ENCODE measurements at regions not wholly inside any gene's neighbourhood (a gene's known extent, or its start where the extent isn't known, plus 50 kb on each side); places are given as distances from the start of the nearest gene placed in this dataset.

DNA sequence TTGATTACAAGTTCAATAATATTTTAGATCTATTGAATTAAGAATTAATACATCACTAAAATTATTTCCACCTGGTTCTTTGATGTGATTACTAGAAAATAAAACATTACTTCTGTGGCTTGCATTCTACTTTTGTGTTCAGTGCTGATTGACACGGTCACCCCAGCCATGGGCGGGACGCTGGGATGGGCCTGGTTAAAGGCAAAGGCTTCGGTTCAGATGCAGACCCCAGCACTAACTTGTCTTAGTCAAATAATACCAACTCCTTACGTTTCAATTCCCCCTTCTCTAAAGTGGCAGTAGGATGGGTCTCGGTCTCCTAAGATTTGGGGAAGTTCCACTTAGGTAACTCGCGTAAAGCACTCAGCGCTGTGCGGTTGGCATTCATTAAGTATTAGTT is 144.9 kb downstream of the URI1 start:
- Mint-ChIP-seq H3K36me3 (ENCODE audit: low read depth, unreplicated experiment) (no peaks in the 10 kb centered on the region), H3K9me3 (ENCODE audit: unreplicated experiment) (no peaks in the 10 kb centered on the region), H3K4me3 (ENCODE audit: unreplicated experiment) (no peak overlapping the region), H3K4me1 (ENCODE audit: unreplicated experiment) (peaks cover 8% of the 10 kb centered on the region), H3K27ac (ENCODE audit: unreplicated experiment) (no peak overlapping the region), H3K27me3 (ENCODE audit: unreplicated experiment) (peaks cover 10% of the 10 kb centered on the region)
- no peak for DNase-seq (ENCODE audit: low spot score)
- TF ChIP-seq, protein P1, sequence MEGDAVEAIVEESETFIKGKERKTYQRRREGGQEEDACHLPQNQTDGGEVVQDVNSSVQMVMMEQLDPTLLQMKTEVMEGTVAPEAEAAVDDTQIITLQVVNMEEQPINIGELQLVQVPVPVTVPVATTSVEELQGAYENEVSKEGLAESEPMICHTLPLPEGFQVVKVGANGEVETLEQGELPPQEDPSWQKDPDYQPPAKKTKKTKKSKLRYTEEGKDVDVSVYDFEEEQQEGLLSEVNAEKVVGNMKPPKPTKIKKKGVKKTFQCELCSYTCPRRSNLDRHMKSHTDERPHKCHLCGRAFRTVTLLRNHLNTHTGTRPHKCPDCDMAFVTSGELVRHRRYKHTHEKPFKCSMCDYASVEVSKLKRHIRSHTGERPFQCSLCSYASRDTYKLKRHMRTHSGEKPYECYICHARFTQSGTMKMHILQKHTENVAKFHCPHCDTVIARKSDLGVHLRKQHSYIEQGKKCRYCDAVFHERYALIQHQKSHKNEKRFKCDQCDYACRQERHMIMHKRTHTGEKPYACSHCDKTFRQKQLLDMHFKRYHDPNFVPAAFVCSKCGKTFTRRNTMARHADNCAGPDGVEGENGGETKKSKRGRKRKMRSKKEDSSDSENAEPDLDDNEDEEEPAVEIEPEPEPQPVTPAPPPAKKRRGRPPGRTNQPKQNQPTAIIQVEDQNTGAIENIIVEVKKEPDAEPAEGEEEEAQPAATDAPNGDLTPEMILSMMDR (IDR thresholded peaks at IDR 0.05; ENCODE audit: unreplicated experiment): no peak

DNA sequence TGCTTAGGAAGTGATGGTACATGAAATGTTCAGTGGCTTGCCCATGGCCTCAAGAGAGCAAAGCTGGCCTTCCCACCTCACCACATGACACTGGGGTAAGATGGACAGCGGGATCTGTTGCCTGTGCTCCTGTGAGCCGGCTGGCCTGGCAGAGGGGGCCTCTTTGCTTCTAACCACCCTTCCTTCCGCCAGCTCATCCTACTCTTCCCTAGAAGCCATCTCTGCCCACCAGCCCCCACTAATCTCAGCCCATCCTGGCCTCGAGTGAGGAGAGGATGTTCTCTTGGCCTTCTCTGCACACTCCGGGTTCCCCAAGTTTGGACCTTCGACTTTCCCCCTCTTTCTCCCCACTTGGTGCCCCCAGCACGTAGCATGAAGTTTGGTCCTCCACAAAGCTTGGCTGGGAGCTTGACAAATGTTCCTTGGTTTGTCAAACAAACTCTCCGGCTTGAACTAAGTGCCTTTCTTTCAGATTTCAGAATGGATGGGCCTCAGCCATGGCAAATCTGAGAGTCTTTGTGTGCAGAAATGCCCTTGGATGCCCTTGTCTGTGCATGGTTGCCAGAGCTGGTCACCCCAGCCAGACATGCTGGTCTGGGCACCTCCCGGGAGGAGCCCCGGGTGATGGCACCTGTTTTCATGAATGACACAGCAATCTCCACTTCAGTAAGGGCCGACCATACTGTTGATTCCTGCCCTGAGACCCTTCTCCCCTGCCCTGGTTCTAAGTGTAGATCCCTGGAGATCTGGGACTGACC is 145.5 kb downstream of the URI1 start:
- Mint-ChIP-seq H3K27ac (ENCODE audit: unreplicated experiment) (no peak overlapping the region), H3K27me3 (ENCODE audit: unreplicated experiment) (peaks cover 5% of the 10 kb centered on the region), H3K4me1 (ENCODE audit: unreplicated experiment) (peaks cover 8% of the 10 kb centered on the region), H3K9me3 (ENCODE audit: unreplicated experiment) (no peaks in the 10 kb centered on the region), H3K4me3 (ENCODE audit: unreplicated experiment) (no peak overlapping the region), H3K36me3 (ENCODE audit: low read depth, unreplicated experiment) (no peaks in the 10 kb centered on the region)
- TF ChIP-seq, protein P1 (IDR thresholded peaks at IDR 0.05; ENCODE audit: unreplicated experiment): no peak
- no peak for DNase-seq (ENCODE audit: low spot score)

DNA sequence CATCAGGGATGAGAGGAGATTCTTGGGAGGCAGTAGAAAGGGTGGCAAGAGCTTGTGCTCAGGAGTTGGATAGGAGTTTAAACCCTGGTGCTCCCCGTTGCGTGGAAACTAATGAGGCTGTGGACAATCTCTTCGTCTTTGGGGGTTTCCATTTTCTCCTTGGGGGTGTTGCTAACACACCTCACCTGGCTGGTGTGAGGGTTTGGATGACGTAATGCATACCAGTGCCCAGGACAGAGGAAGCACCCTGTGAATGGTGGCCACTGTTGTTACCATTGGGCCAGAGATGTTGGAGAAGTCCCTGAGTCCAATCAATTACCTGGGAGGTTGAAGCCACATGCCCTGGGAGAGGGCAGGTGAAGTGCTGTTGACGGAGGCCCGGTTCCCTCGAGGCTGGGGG is 146.5 kb downstream of the URI1 start:
- no peak for DNase-seq (ENCODE audit: low spot score)
- Mint-ChIP-seq H3K4me3 (ENCODE audit: unreplicated experiment) (no peak overlapping the region), H3K4me1 (ENCODE audit: unreplicated experiment) (peaks cover 8% of the 10 kb centered on the region), H3K27me3 (ENCODE audit: unreplicated experiment) (peaks cover 5% of the 10 kb centered on the region), H3K27ac (ENCODE audit: unreplicated experiment) (no peak overlapping the region), H3K36me3 (ENCODE audit: low read depth, unreplicated experiment) (no peaks in the 10 kb centered on the region), H3K9me3 (ENCODE audit: unreplicated experiment) (no peaks in the 10 kb centered on the region)
- TF ChIP-seq, protein P1 (IDR thresholded peaks at IDR 0.05; ENCODE audit: unreplicated experiment): no peak

DNA sequence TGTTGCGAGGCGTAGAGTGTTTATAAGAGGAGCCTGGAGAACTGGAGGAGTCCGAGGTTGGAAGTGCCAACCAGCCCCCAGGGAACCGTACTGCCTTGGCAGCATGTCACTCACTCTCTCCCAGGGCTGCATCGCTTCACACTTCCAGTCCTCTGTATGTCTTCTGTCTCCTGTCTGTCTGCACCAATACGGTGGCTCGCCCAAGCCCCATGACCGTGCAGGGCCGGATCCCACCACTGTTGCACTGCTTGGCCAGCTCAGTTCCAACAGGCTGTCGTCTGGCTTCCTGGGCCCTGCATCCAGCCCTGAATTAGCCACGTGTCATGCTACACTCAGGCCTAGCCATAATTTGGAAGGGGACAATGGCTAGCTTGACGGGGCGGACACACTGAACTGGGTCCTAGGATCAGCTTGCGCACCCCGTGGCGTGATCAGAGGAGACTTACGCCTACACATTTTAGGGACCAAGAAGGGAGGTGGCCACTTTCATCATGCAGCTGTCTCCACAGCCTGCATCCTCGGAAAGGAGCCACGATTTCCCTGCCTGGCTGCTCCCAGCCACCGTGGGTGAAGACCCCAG is 147.1 kb downstream of the URI1 start:
- peaks cover 5% of the 10 kb centered on the region for H3K27me3 Mint-ChIP-seq (ENCODE audit: unreplicated experiment)
- no peak overlapping the region for H3K4me3 Mint-ChIP-seq (ENCODE audit: unreplicated experiment)
- TF ChIP-seq, protein P1 (IDR thresholded peaks at IDR 0.05; ENCODE audit: unreplicated experiment): no peak
- no peaks in the 10 kb centered on the region for H3K9me3 Mint-ChIP-seq (ENCODE audit: unreplicated experiment)
- no peaks in the 10 kb centered on the region for H3K36me3 Mint-ChIP-seq (ENCODE audit: low read depth, unreplicated experiment)
- DNase-seq (ENCODE audit: low spot score): no peak
- no peak overlapping the region for H3K27ac Mint-ChIP-seq (ENCODE audit: unreplicated experiment)
- peaks cover 8% of the 10 kb centered on the region for H3K4me1 Mint-ChIP-seq (ENCODE audit: unreplicated experiment)

DNA sequence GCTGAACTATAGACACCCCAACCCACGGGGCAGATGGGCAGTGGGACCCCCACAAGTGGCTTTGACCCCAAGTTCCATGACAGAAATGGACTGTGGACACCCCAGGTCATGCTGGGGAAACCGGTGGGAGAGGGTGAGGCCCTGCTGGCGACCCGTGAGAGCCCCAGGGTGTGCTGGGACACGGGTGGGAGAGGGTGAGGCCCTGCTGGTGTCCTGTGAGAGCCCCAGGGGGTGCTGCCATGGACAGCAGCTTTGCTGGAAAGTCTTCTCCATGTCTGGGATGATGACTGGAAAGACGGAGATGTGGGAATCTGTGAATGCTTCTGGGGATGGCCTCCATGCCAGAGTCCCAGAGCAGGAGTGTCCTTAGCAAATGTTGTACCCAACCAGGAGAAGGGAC is 148.4 kb downstream of the URI1 start:
- H3K9me3 Mint-ChIP-seq (ENCODE audit: unreplicated experiment): no peaks in the 10 kb centered on the region
- no peaks in the 10 kb centered on the region for H3K36me3 Mint-ChIP-seq (ENCODE audit: low read depth, unreplicated experiment)
- no peak overlapping the region for H3K27ac Mint-ChIP-seq (ENCODE audit: unreplicated experiment)
- H3K27me3 Mint-ChIP-seq (ENCODE audit: unreplicated experiment): peaks cover 5% of the 10 kb centered on the region
- TF ChIP-seq, protein P1 (IDR thresholded peaks at IDR 0.05; ENCODE audit: unreplicated experiment): no peak
- H3K4me3 Mint-ChIP-seq (ENCODE audit: unreplicated experiment): no peak overlapping the region
- H3K4me1 Mint-ChIP-seq (ENCODE audit: unreplicated experiment): peaks cover 5% of the 10 kb centered on the region
- DNase-seq (ENCODE audit: low spot score): no peak
